ENCODE measurements at regions not wholly inside any gene's neighbourhood (a gene's known extent, or its start where the extent isn't known, plus 50 kb on each side); places are given as distances from the start of the nearest gene placed in this dataset.

- no peak for TF ChIP-seq CTCF (IDR thresholded peaks at IDR 0.05)
- no peak for TF ChIP-seq TCF7L2 (IDR thresholded peaks at IDR 0.05; ENCODE audit: low read depth, low read length)
- TF ChIP-seq POLR2AphosphoS5 (IDR thresholded peaks at IDR 0.05; ENCODE audit: low read depth, low read length), result no peak
- no peak for TF ChIP-seq REST (IDR thresholded peaks at IDR 0.05; ENCODE audit: insufficient read depth in 1 of 2, low read depth in 2 of 2, low read length in 1 of 2)
- TF ChIP-seq SIN3A (IDR thresholded peaks at IDR 0.05; ENCODE audit: borderline replicate concordance, insufficient read depth, low read depth, low read length), result no peak
Measured at GRCh38 chr12:82025462-82025861, 266.3 kb upstream of the PPFIA2 start.
